Prostate gland (tissue), 2 donors: ENCODE measurements at regions not wholly inside any gene's neighbourhood (a gene's known extent, or its start where the extent isn't known, plus 50 kb on each side); places are given as distances from the start of the nearest gene placed in this dataset.

Experiments used
- DNase-seq: peaks from one replicate; pipeline ENCODE4 v3.0.0-alpha.2; 2019; ENCODE audit warnings: low spot score
- H3K27ac ChIP-seq, 2 donors: fragments of 200-600 bp; sonication (generic); 2 replicates each; pipeline ENCODE4 v1.5.1; 2017 to 2019
- H3K27me3 ChIP-seq: fragments of 200-600 bp; sonication (generic); replicated peaks from 2 replicates; pipeline ENCODE4 v1.5.1; 2019; ENCODE audit not compliant: insufficient read depth
- H3K36me3 ChIP-seq, 2 donors: fragments of 200-600 bp; sonication (generic); 1 replicate in 1 of 2; 2 replicates in 1 of 2; pipeline versions ENCODE4 v1.5.1 to v1.8.1; 2017 to 2019
- H3K4me1 ChIP-seq: fragments of 200-600 bp; sonication (generic); replicated peaks from 2 replicates; pipeline ENCODE4 v1.5.1; 2019
- H3K4me3 ChIP-seq, 2 donors: fragments of 200-600 bp; sonication (generic); 2 replicates each; pipeline ENCODE4 v1.5.1; 2017 to 2019
- H3K9me3 ChIP-seq: fragments of 200-600 bp; sonication (generic); 2 replicates; pipeline ENCODE4 v1.5.1; 2017
- CTCF ChIP-seq, 4 experiments: fragments of 200-600 bp in 2 of 4; fragments of 450-650 bp in 2 of 4; sonication (generic) in 2 of 4; IDR thresholded peaks; 1 replicate in 3 of 4; 2 replicates in 1 of 4; pipeline ENCODE4 v1.5.1; 2016 to 2019; ENCODE audit warnings: antibody characterized with exemption in 4 of 4, mild to moderate bottlenecking in 2 of 4, moderate library complexity in 2 of 4
- POLR2A ChIP-seq: fragments of 450-650 bp; IDR thresholded peaks from one replicate; pipeline ENCODE4 v1.6.1; 2016; ENCODE audit warnings: antibody characterized with exemption, mild to moderate bottlenecking
- POLR2AphosphoS5 ChIP-seq: sonication (generic); formaldehyde crosslinking; IDR thresholded peaks from one replicate; pipeline ENCODE4 v1.6.1; 2017; ENCODE audit warnings: antibody characterized with exemption
- WGBS: methylation state at CpG from one replicate; pipeline ENCODE4 v1.1.5; 2018; 5-methylcytosine and 5-hydroxymethylcytosine counted together
- intact Hi-C: fragments of 100-400 bp; cut with DNase I; formaldehyde crosslinking; loops from one replicate; pipeline ENCODE4 v1.14.2; 2022

DNA sequence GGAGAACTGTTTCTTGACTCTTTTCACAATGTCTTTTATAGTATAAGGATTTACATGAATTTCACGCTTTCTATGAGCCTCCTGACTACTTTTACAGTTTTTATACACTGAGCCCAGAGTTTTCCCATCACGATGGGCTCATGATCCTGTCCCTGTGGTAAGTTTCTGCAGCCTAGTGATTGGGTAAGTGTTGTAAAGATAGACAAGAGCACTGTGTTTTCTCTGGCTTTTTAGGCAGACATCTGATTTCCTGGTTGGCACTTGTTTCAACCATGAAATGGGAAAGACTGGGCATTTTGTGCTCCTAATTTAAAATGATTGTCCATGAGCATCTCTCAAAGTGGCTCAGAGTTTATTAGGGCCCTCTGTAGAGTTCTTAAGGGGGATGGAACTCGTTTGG is 299.0 kb downstream of the FAT3 start:
- no peaks in the 10 kb centered on the region for H3K4me1 ChIP-seq
- TF ChIP-seq POLR2AphosphoS5 = no peak
- TF ChIP-seq POLR2A = no peak
- no peak for TF ChIP-seq CTCF (IDR thresholded peaks at IDR 0.05)
- H3K9me3 ChIP-seq = no peaks in the 10 kb centered on the region
- no peak for DNase-seq
- intact Hi-C loops = no loop called here
- H3K4me3 ChIP-seq = no peak overlapping the region
- no peaks in the 10 kb centered on the region for H3K36me3 ChIP-seq
- no peak overlapping the region for H3K27ac ChIP-seq
- 80% methylated on average over 3 of the region's 3 CpGs for WGBS
- H3K27me3 ChIP-seq = no peaks in the 10 kb centered on the region

DNA sequence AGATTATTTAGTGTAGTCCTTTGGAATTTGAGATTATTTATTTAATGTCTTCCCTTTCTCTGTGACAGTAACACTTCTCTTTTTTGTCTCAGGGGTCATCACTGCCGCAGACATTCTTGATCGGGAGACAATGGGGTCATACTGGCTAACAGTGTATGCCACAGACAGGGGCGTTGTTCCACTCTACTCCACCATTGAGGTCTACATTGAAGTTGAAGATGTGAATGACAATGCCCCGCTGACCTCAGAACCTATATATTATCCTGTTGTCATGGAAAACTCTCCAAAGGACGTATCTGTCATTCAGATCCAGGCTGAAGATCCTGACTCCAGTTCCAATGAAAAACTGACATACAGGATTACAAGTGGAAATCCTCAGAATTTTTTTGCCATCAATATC is 299.9 kb downstream of the FAT3 start:
- no peak for DNase-seq
- Histone ChIP-seq H3K27ac (no peak overlapping the region), H3K36me3 (no peaks in the 10 kb centered on the region), H3K4me1 (no peaks in the 10 kb centered on the region), H3K27me3 (no peaks in the 10 kb centered on the region), H3K9me3 (no peaks in the 10 kb centered on the region), H3K4me3 (no peak overlapping the region)
- 94% methylated on average over 5 of the region's 5 CpGs for WGBS
- no peak for TF ChIP-seq POLR2AphosphoS5
- TF ChIP-seq CTCF (IDR thresholded peaks at IDR 0.05) = no peak
- no peak for TF ChIP-seq POLR2A
- intact Hi-C loops = no loop called here

DNA sequence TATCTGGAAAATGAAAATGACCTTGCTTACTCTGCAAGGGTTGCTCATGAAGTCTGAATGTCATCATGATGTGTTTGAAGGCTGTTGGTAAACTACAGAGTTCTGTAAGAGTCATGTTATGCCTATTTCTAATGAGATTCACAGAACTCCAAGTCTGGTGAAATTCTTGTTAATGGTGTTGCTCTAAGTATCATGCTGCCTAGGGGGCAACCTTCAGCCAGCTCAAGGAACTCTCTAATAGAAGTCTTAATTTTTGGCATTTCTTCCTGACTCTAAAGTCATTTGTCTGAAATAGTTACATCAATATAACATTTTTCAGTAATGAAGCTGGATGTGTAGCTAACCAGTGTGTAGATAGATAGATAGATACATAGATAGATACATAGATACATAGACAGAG is 302.8 kb downstream of the FAT3 start:
- no peaks in the 10 kb centered on the region for H3K9me3 ChIP-seq
- H3K36me3 ChIP-seq = no peaks in the 10 kb centered on the region
- H3K4me3 ChIP-seq = no peak overlapping the region
- TF ChIP-seq POLR2A (no peak), CTCF (IDR thresholded peaks at IDR 0.05) (no peak), POLR2AphosphoS5 (no peak)
- no peaks in the 10 kb centered on the region for H3K27me3 ChIP-seq
- intact Hi-C loops = no loop called here
- H3K4me1 ChIP-seq = no peaks in the 10 kb centered on the region
- H3K27ac ChIP-seq = no peak overlapping the region
- no peak for DNase-seq

DNA sequence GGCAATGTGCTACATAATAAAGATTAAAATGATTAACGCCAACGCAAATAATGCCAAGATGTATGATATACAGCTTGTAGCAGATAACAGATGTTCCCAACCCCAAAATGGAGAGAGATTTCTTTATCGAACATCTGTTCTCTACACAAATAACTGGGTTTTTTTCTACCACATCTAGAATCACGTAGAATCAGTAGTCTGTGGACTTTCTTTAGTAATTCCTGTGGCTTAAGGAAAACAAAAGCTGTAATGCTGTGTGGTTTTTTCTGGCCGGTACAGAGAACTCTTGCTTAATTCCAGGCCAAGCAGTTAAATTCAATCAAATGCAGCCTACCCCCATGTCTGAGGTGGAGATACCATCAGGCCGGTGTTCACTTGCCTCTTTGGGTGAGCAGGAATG is 303.4 kb downstream of the FAT3 start:
- H3K27ac ChIP-seq = no peak overlapping the region
- 29% methylated on average over 6 of the region's 6 CpGs for WGBS
- no peaks in the 10 kb centered on the region for H3K27me3 ChIP-seq
- TF ChIP-seq POLR2AphosphoS5 (peak; percentile 17), CTCF (IDR thresholded peaks at IDR 0.05) (no peak)
- peak; percentile 33 for DNase-seq
- H3K36me3 ChIP-seq = no peaks in the 10 kb centered on the region
- no peaks in the 10 kb centered on the region for H3K4me1 ChIP-seq
- intact Hi-C loops = no loop called here
- H3K9me3 ChIP-seq = no peaks in the 10 kb centered on the region
- H3K4me3 ChIP-seq = no peak overlapping the region

GRCh38 chr11:92531065-92531739 is 306.6 kb downstream of the FAT3 start:
- no peak overlapping the region for H3K4me3 ChIP-seq
- no peak overlapping the region for H3K27ac ChIP-seq
- intact Hi-C loops = no loop called here
- no peaks in the 10 kb centered on the region for H3K4me1 ChIP-seq
- H3K27me3 ChIP-seq = no peaks in the 10 kb centered on the region
- no peaks in the 10 kb centered on the region for H3K9me3 ChIP-seq
- no peak for TF ChIP-seq CTCF (IDR thresholded peaks at IDR 0.05)
- no peak for TF ChIP-seq POLR2AphosphoS5
- no peak for TF ChIP-seq POLR2A
- 85% methylated on average over 7 of the region's 7 CpGs for WGBS
- H3K36me3 ChIP-seq = no peaks in the 10 kb centered on the region
- DNase-seq = no peak
